ENCODE measurements at regions not wholly inside any gene's neighbourhood (a gene's known extent, or its start where the extent isn't known, plus 50 kb on each side); places are given as distances from the start of the nearest gene placed in this dataset.

DNA sequence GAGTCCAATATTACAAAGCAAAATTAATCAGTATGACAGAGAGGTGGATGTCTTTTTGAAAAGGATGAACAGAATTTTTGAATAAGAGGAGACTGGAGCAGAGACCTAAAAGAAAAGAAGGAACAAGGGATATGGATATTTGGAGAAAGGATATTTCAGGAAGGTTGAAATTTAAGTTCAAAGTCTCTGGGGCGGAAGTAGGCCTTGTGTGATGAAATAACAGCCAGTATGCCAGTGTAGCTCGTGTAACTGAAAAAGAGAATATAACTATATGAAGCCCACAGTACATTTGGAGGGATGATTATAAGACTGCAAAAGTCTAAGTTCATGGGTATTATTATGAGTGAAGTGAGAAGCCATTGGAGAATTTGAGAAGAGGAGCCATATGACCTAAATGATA lies 766.7 kb downstream of the GBE1 start:
- H3K4me3 ChIP-seq (ENCODE audit: low read depth in 2 of 2, low read length in 2 of 2) = no peak overlapping the region
- no peak overlapping the region for H3K27ac ChIP-seq (ENCODE audit: low read length)
- no peak for ATAC-seq
- TF ChIP-seq, protein P1, sequence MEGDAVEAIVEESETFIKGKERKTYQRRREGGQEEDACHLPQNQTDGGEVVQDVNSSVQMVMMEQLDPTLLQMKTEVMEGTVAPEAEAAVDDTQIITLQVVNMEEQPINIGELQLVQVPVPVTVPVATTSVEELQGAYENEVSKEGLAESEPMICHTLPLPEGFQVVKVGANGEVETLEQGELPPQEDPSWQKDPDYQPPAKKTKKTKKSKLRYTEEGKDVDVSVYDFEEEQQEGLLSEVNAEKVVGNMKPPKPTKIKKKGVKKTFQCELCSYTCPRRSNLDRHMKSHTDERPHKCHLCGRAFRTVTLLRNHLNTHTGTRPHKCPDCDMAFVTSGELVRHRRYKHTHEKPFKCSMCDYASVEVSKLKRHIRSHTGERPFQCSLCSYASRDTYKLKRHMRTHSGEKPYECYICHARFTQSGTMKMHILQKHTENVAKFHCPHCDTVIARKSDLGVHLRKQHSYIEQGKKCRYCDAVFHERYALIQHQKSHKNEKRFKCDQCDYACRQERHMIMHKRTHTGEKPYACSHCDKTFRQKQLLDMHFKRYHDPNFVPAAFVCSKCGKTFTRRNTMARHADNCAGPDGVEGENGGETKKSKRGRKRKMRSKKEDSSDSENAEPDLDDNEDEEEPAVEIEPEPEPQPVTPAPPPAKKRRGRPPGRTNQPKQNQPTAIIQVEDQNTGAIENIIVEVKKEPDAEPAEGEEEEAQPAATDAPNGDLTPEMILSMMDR (IDR thresholded peaks at IDR 0.05) = no peak
- TF ChIP-seq TCF7L2 (IDR thresholded peaks at IDR 0.05; ENCODE audit: low read depth, low read length) = no peak
- TF ChIP-seq SIN3A (IDR thresholded peaks at IDR 0.05; ENCODE audit: borderline replicate concordance, insufficient read depth, low read depth, low read length) = no peak
- no peak for TF ChIP-seq POLR2AphosphoS5 (IDR thresholded peaks at IDR 0.05; ENCODE audit: low read depth, low read length)
- TF ChIP-seq, protein P2, sequence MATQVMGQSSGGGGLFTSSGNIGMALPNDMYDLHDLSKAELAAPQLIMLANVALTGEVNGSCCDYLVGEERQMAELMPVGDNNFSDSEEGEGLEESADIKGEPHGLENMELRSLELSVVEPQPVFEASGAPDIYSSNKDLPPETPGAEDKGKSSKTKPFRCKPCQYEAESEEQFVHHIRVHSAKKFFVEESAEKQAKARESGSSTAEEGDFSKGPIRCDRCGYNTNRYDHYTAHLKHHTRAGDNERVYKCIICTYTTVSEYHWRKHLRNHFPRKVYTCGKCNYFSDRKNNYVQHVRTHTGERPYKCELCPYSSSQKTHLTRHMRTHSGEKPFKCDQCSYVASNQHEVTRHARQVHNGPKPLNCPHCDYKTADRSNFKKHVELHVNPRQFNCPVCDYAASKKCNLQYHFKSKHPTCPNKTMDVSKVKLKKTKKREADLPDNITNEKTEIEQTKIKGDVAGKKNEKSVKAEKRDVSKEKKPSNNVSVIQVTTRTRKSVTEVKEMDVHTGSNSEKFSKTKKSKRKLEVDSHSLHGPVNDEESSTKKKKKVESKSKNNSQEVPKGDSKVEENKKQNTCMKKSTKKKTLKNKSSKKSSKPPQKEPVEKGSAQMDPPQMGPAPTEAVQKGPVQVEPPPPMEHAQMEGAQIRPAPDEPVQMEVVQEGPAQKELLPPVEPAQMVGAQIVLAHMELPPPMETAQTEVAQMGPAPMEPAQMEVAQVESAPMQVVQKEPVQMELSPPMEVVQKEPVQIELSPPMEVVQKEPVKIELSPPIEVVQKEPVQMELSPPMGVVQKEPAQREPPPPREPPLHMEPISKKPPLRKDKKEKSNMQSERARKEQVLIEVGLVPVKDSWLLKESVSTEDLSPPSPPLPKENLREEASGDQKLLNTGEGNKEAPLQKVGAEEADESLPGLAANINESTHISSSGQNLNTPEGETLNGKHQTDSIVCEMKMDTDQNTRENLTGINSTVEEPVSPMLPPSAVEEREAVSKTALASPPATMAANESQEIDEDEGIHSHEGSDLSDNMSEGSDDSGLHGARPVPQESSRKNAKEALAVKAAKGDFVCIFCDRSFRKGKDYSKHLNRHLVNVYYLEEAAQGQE (IDR thresholded peaks at IDR 0.05; ENCODE audit: insufficient read depth in 1 of 2, low read depth in 2 of 2, low read length in 1 of 2) = no peak
- intact Hi-C loops (cut with micrococcal nuclease; ENCODE audit: unreplicated experiment) = no loop called here
- in situ Hi-C loops (cut with HindIII; ENCODE audit: low pct_unique_long_range_greater_than_20kb, low sequenced_read_pairs) = no loop called here
- no TSS peak for BruUV-seq (replicated peaks)
- no peaks in the 10 kb centered on the region for H3K36me3 ChIP-seq (ENCODE audit: control insufficient read depth, insufficient read depth, low read length)
- ChIA-PET CTCF (no interaction called here), POLR2A (no interaction called here)
- no peaks in the 10 kb centered on the region for H3K4me1 ChIP-seq (ENCODE audit: control insufficient read depth, insufficient read depth, low read length)
- H3K27me3 ChIP-seq (ENCODE audit: control insufficient read depth, insufficient read depth, low read length) = no peaks in the 10 kb centered on the region
- no peaks in the 10 kb centered on the region for H3K9me3 ChIP-seq (ENCODE audit: control insufficient read depth, insufficient read depth, low read depth, low read length)
- no peak for DNase-seq (ENCODE audit: low read depth, low spot score)

DNA sequence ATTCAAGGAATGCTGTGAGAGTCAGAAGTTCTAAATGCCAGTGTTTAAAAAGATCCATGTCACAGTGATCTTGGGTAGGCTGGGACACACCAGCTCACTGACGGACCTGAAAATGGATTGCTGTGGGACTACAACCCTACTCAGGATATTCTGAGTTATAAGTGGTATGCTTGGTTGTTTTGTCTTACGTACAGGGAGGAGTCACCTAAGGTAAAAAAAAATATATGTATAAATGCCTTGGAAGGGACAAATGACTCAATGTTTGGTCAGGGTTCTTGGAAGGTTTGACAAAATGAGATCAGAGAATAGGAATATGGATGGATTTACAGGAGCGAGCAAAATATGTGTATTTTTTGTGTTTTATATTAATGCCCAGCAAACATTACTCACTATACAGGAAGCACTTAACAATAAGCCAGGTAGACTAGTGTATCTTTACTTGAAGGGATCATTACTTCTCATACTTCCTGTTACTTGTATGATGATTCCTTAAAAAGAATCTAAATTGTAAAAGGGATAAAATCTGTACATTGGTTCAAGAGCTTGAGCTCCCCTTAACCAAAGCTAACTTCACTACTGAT lies 767.3 kb downstream of the GBE1 start:
- ATAC-seq (no peak), DNase-seq (ENCODE audit: low read depth, low spot score) (no peak)
- Histone ChIP-seq H3K4me3 (ENCODE audit: low read depth in 2 of 2, low read length in 2 of 2) (no peak overlapping the region), H3K4me1 (ENCODE audit: control insufficient read depth, insufficient read depth, low read length) (no peaks in the 10 kb centered on the region), H3K9me3 (ENCODE audit: control insufficient read depth, insufficient read depth, low read depth, low read length) (no peaks in the 10 kb centered on the region), H3K27me3 (ENCODE audit: control insufficient read depth, insufficient read depth, low read length) (no peaks in the 10 kb centered on the region), H3K36me3 (ENCODE audit: control insufficient read depth, insufficient read depth, low read length) (no peaks in the 10 kb centered on the region), H3K27ac (ENCODE audit: low read length) (no peak overlapping the region)
- ChIA-PET CTCF (no interaction called here), POLR2A (no interaction called here)
- intact Hi-C loops (cut with micrococcal nuclease; ENCODE audit: unreplicated experiment) (no loop called here), in situ Hi-C loops (cut with HindIII; ENCODE audit: low pct_unique_long_range_greater_than_20kb, low sequenced_read_pairs) (no loop called here)
- BruUV-seq (replicated peaks) = no TSS peak
- TF ChIP-seq, protein P1 (IDR thresholded peaks at IDR 0.05) = no peak
- TF ChIP-seq, protein P2 (IDR thresholded peaks at IDR 0.05; ENCODE audit: insufficient read depth in 1 of 2, low read depth in 2 of 2, low read length in 1 of 2) = no peak
- TF ChIP-seq TCF7L2 (IDR thresholded peaks at IDR 0.05; ENCODE audit: low read depth, low read length) (no peak), SIN3A (IDR thresholded peaks at IDR 0.05; ENCODE audit: borderline replicate concordance, insufficient read depth, low read depth, low read length) (no peak), POLR2AphosphoS5 (IDR thresholded peaks at IDR 0.05; ENCODE audit: low read depth, low read length) (no peak)

Measured in Panc1 (cell line).